ENCODE measurements at regions not wholly inside any gene's neighbourhood (a gene's known extent, or its start where the extent isn't known, plus 50 kb on each side); places are given as distances from the start of the nearest gene placed in this dataset.

GRCh38 chr5:22986281-22986680 lies 133.1 kb upstream of the CDH12 start:
- CTCF ChIA-PET, result no interaction called here
- intact Hi-C loops (cut with micrococcal nuclease; ENCODE audit: unreplicated experiment) (no loop called here), in situ Hi-C loops (cut with HindIII; ENCODE audit: low pct_unique_long_range_greater_than_20kb, low sequenced_read_pairs) (no loop called here)
- BruUV-seq (replicated peaks), result no TSS peak
- Histone ChIP-seq H3K9me3 (ENCODE audit: control insufficient read depth, insufficient read depth, low read depth, low read length) (no peaks in the 10 kb centered on the region), H3K4me1 (ENCODE audit: control insufficient read depth, insufficient read depth, low read length) (no peaks in the 10 kb centered on the region), H3K36me3 (ENCODE audit: control insufficient read depth, insufficient read depth, low read length) (no peaks in the 10 kb centered on the region), H3K27ac (ENCODE audit: low read length) (no peak overlapping the region), H3K4me3 (ENCODE audit: low read depth in 2 of 2, low read length in 2 of 2) (no peak overlapping the region), H3K27me3 (ENCODE audit: control insufficient read depth, insufficient read depth, low read length) (no peaks in the 10 kb centered on the region)
- DNase-seq (ENCODE audit: low read depth, low spot score) (no peak), ATAC-seq (no peak)
- no peak for TF ChIP-seq CTCF (IDR thresholded peaks at IDR 0.05)
- no peak for TF ChIP-seq REST (IDR thresholded peaks at IDR 0.05; ENCODE audit: insufficient read depth in 1 of 2, low read depth in 2 of 2, low read length in 1 of 2)
- TF ChIP-seq POLR2AphosphoS5 (IDR thresholded peaks at IDR 0.05; ENCODE audit: low read depth, low read length), result no peak
- no peak for TF ChIP-seq TCF7L2 (IDR thresholded peaks at IDR 0.05; ENCODE audit: low read depth, low read length)
- no peak for TF ChIP-seq SIN3A (IDR thresholded peaks at IDR 0.05; ENCODE audit: borderline replicate concordance, insufficient read depth, low read depth, low read length)
- POLR2A ChIA-PET, result no interaction called here

DNA sequence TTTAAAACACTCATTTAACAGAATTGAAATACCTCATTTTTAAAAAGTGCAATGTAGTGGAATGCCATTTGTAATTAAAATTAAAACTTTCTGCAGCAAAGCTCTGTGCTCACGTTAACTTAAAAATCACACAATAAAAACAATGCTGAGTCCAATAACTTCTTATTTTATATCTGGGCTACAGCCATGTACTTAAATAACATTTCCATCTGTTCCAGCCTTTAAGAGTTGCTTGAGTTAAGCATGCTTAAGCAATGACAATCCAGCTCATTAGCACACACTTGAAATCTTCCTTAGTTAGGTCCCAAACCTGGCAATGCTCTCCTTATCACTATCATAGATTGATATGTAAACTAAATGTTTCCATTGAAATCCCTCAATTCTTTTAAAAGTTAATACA lies 132.3 kb upstream of the CDH12 start:
- intact Hi-C loops (cut with micrococcal nuclease; ENCODE audit: unreplicated experiment) (no loop called here), in situ Hi-C loops (cut with HindIII; ENCODE audit: low pct_unique_long_range_greater_than_20kb, low sequenced_read_pairs) (no loop called here)
- Histone ChIP-seq H3K27ac (ENCODE audit: low read length) (no peak overlapping the region), H3K36me3 (ENCODE audit: control insufficient read depth, insufficient read depth, low read length) (no peaks in the 10 kb centered on the region), H3K4me3 (ENCODE audit: low read depth in 2 of 2, low read length in 2 of 2) (no peak overlapping the region), H3K27me3 (ENCODE audit: control insufficient read depth, insufficient read depth, low read length) (no peaks in the 10 kb centered on the region), H3K4me1 (ENCODE audit: control insufficient read depth, insufficient read depth, low read length) (no peaks in the 10 kb centered on the region), H3K9me3 (ENCODE audit: control insufficient read depth, insufficient read depth, low read depth, low read length) (no peaks in the 10 kb centered on the region)
- BruUV-seq (replicated peaks), result no TSS peak
- POLR2A ChIA-PET, result no interaction called here
- TF ChIP-seq REST (IDR thresholded peaks at IDR 0.05; ENCODE audit: insufficient read depth in 1 of 2, low read depth in 2 of 2, low read length in 1 of 2) (no peak), TCF7L2 (IDR thresholded peaks at IDR 0.05; ENCODE audit: low read depth, low read length) (no peak), SIN3A (IDR thresholded peaks at IDR 0.05; ENCODE audit: borderline replicate concordance, insufficient read depth, low read depth, low read length) (no peak), POLR2AphosphoS5 (IDR thresholded peaks at IDR 0.05; ENCODE audit: low read depth, low read length) (no peak), CTCF (IDR thresholded peaks at IDR 0.05) (no peak)
- no peak for DNase-seq (ENCODE audit: low read depth, low spot score)
- ATAC-seq, result no peak
- CTCF ChIA-PET, result no interaction called here
